ENCODE measurements at regions not wholly inside any gene's neighbourhood (a gene's known extent, or its start where the extent isn't known, plus 50 kb on each side); places are given as distances from the start of the nearest gene placed in this dataset.

DNA sequence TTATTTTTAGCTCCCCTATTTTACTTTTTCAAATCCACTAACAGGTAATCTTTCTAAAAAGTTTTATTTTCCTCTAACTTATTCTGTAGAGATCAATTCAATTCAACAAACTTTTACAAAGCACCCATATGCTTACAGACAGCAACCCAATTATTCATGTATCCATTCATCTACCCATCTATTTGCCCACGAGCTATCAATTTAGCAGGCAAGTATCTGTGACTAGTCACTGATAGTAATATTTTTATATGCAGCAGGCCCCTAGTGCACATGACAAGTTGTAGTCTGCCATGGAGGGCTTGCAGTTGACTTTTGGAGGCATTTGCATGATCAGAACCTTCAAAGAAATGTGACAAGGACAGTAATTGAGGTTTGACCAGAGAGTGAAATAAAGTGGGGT is 753.2 kb upstream of the TENM4 start:
- Mint-ChIP-seq H3K4me3 (no peak overlapping the region), H3K4me1 (ENCODE audit: low read depth) (no peaks in the 10 kb centered on the region), H3K36me3 (ENCODE audit: low read depth) (no peaks in the 10 kb centered on the region), H3K27me3 (ENCODE audit: low read depth) (no peaks in the 10 kb centered on the region), H3K9me3 (peaks cover 7% of the 10 kb centered on the region), H3K27ac (no peak overlapping the region)
- intact Hi-C loops (cut with micrococcal nuclease): no loop called here
- no peak for DNase-seq
- CTCF ChIA-PET: no interaction called here

DNA sequence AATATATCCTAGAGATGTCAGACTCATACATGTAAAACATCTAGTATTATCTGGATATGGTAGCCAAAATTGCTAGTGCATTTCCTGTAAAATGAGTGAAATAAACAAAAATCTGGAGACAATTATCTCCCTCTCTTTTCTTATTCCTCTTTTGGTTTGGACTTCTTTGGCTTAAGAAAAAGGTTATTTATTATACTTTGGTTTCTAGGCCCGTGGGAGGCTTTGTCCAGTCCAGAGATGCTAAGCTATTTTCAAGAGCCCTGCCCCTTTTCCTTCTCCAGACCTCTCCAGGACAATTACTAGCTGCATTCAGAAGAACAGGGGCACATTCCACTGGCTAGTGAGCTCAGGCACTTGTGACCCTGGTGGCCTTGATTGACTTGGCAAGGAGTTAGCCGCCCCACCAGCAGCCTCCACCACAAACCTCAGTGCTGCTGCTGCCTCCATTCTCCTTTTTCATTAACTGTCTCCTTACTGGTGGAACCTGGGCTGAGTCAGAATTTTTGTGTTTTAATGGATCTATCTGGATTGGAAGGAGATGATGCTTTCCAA is 747.3 kb upstream of the TENM4 start:
- no peaks in the 10 kb centered on the region for H3K36me3 Mint-ChIP-seq (ENCODE audit: low read depth)
- CTCF ChIA-PET: no interaction called here
- no peak for DNase-seq
- H3K9me3 Mint-ChIP-seq: peaks cover 3% of the 10 kb centered on the region
- intact Hi-C loops (cut with micrococcal nuclease): no loop called here
- no peaks in the 10 kb centered on the region for H3K27me3 Mint-ChIP-seq (ENCODE audit: low read depth)
- no peak overlapping the region for H3K27ac Mint-ChIP-seq
- no peak overlapping the region for H3K4me3 Mint-ChIP-seq
- no peaks in the 10 kb centered on the region for H3K4me1 Mint-ChIP-seq (ENCODE audit: low read depth)

DNA sequence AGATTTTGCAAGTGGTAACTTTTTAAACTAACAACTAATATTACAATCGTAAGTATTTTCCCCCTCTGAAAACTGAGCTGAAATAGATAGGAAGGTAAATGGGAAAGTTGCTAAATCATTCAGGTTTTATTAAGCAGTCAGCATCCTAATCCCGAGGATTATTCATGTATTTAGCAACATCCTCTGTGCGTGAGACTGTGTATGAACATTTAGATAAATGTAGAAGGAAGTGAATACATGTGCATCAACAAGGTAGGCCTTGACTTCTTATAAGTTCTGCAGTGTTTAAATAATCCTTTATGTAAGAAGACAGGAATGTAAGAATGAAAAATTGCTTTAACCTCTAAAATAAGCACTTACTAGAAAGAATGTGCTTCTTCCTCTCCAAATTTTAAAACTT is 745.9 kb upstream of the TENM4 start:
- Mint-ChIP-seq H3K4me3 (no peak overlapping the region), H3K27ac (no peak overlapping the region), H3K27me3 (ENCODE audit: low read depth) (no peaks in the 10 kb centered on the region), H3K36me3 (ENCODE audit: low read depth) (no peaks in the 10 kb centered on the region), H3K9me3 (peaks cover 3% of the 10 kb centered on the region), H3K4me1 (ENCODE audit: low read depth) (no peaks in the 10 kb centered on the region)
- CTCF ChIA-PET: no interaction called here
- no peak for DNase-seq
- intact Hi-C loops (cut with micrococcal nuclease): no loop called here

DNA sequence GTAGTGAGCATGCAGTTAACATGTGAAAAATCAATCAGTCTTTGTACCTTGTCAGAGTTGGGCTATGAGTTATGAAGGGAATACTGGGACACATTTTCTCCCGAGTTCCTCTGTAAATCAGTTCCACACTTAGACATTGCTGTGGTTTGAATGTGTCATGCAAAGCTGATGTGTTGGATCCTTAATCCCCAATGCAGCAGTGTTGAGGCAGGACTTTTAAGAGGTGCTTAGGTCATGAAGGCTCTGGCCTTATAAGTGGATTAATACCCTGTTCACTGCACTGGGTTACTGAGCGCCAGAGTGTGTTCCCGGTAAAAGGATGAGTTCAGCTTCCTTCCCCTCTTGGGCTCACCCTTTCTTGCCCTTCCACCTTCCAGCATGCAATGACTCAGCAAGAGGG is 742.1 kb upstream of the TENM4 start:
- H3K27ac Mint-ChIP-seq: no peak overlapping the region
- CTCF ChIA-PET: no interaction called here

DNA sequence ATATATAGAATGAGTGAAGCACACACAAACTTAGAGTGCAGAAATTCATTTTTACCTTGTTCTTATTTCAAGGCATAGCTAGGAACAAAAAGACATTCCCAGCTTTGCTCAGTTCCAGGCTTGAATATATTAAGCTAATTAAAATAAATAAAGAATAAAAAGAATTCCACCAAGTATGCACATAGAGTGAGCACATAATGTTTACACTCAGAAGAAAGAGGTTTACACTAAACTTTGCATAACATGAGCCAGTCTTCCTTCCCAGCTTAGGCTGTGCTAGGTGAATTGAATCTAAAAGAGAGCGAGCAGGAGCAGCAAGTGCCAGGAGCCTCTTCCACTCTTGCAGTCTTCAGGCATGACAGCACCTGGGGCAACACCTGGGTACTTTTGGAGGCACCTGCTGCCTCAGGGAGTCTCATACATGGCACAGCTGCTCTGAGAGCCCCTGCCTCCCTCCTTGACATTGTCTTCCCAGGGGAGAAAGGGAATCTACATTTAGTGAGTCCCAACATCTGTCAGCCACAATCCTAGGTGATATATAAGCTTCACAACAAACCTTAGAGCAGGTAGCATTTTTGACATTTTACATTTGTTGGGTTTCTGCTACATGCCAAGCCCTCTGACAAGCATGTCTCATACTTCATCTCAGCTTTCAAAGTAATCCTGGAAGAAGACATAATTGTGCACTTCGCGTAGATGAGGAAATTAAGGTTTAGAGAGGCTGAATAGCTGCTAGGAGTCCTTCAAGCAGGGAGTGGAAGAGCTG is 732.7 kb upstream of the TENM4 start:
- Mint-ChIP-seq H3K27ac (no peak overlapping the region), H3K9me3 (peaks cover 19% of the 10 kb centered on the region), H3K36me3 (ENCODE audit: low read depth) (no peaks in the 10 kb centered on the region), H3K4me3 (no peak overlapping the region), H3K27me3 (ENCODE audit: low read depth) (no peaks in the 10 kb centered on the region), H3K4me1 (ENCODE audit: low read depth) (no peaks in the 10 kb centered on the region)
- intact Hi-C loops (cut with micrococcal nuclease): no loop called here
- CTCF ChIA-PET: no interaction called here
- DNase-seq: no peak

More for the DNA sequence above, 742.1 kb upstream of the TENM4 start:
- Mint-ChIP-seq H3K27me3 (ENCODE audit: low read depth) (no peaks in the 10 kb centered on the region), H3K4me1 (ENCODE audit: low read depth) (no peaks in the 10 kb centered on the region), H3K9me3 (peaks cover 14% of the 10 kb centered on the region), H3K4me3 (no peak overlapping the region), H3K36me3 (ENCODE audit: low read depth) (no peaks in the 10 kb centered on the region)
- no peak for DNase-seq
- intact Hi-C loops (cut with micrococcal nuclease): no loop called here

DNA sequence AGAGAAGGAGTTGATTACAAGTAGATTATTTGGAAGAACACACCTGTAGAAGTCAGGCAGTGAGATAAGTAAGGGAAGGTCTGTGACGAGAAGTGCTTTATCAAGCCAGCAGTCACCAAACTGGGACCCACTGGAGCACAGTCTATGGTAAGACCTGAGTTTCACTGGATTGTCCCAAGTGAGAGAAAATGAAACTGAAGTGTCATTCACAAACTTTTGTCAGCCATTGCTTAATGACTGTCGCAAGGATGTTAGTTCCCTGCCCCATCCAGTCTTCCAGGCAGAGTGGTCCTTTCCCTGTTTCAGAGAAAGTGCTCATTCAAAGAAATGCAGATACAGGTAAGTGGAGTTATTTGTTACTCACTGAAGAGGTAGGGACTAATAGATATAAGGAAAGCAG is 728.0 kb upstream of the TENM4 start:
- Mint-ChIP-seq H3K9me3 (peaks cover 18% of the 10 kb centered on the region), H3K27ac (no peak overlapping the region), H3K4me3 (no peak overlapping the region), H3K27me3 (ENCODE audit: low read depth) (no peaks in the 10 kb centered on the region), H3K4me1 (ENCODE audit: low read depth) (no peaks in the 10 kb centered on the region), H3K36me3 (ENCODE audit: low read depth) (no peaks in the 10 kb centered on the region)
- no peak for DNase-seq
- CTCF ChIA-PET: no interaction called here
- intact Hi-C loops (cut with micrococcal nuclease): no loop called here

DNA sequence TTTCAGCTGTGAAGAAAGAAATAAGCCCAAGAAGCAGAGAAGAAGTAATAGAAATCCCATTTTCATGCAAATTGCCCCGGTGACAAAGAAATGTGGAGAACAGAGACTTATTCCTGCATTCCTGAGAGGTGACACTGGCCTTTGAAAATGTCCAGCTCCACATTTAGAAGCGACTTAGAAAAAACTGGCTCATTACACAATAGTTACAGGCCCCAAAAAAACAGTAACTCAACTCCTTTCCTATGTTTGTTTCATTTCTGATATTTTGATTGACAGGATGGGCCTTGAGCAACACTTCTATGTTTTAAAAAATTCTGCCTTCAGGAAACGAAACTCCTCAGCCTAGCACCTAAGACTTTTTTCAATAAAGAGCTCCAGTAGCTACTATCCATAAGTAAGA is 726.9 kb upstream of the TENM4 start:
- Mint-ChIP-seq H3K4me3 (no peak overlapping the region), H3K4me1 (ENCODE audit: low read depth) (no peaks in the 10 kb centered on the region), H3K27ac (no peak overlapping the region), H3K27me3 (ENCODE audit: low read depth) (no peaks in the 10 kb centered on the region), H3K9me3 (peaks cover 20% of the 10 kb centered on the region), H3K36me3 (ENCODE audit: low read depth) (no peaks in the 10 kb centered on the region)
- intact Hi-C loops (cut with micrococcal nuclease): no loop called here
- CTCF ChIA-PET: no interaction called here
- no peak for DNase-seq

DNA sequence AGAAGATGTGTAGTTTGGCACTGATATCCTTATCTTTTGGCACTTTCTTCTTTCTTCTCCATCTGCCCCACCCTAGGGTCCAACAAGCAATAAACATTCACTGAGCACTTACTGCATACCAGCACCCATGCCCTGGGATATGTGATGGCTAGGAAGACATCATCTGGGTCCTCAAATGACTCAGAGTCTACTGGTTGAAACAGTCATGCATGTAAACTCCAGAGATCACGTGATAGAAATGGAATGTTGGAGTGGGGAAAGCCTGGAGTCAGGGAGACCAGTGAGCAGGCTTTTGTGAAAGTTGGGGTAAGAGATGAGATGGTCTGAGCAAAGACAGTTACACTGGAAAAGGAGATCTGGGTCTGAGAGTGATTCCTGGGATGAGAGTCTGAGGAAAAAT is 724.9 kb upstream of the TENM4 start:
- intact Hi-C loops (cut with micrococcal nuclease): no loop called here
- no peak for DNase-seq
- H3K27ac Mint-ChIP-seq: no peak overlapping the region

DNA sequence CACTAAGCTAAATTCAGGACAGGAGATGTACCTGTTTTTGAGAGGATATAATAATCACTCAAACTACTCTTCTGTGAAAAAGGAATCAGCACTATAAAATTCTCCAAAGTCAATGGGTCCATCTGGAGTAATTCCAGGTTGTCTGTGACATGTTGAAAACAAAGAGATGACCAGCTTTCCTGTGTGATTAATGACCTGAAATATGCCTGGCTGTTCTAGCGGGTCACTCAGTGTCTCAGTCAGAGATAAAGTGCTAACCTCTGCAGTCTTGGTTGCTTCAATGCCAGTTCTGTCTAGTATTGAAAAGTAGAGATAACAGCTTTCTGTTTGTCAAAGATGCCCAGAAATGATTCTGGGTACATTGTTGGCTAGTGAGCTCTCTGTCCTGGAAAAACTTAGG is 722.6 kb upstream of the TENM4 start:
- CTCF ChIA-PET: no interaction called here
- no peaks in the 10 kb centered on the region for H3K36me3 Mint-ChIP-seq (ENCODE audit: low read depth)
- intact Hi-C loops (cut with micrococcal nuclease): no loop called here

More for the DNA sequence above, 724.9 kb upstream of the TENM4 start:
- no peaks in the 10 kb centered on the region for H3K27me3 Mint-ChIP-seq (ENCODE audit: low read depth)
- peaks cover 11% of the 10 kb centered on the region for H3K9me3 Mint-ChIP-seq
- no peaks in the 10 kb centered on the region for H3K4me1 Mint-ChIP-seq (ENCODE audit: low read depth)
- H3K4me3 Mint-ChIP-seq: no peak overlapping the region
- H3K36me3 Mint-ChIP-seq (ENCODE audit: low read depth): no peaks in the 10 kb centered on the region
- CTCF ChIA-PET: no interaction called here

DNA sequence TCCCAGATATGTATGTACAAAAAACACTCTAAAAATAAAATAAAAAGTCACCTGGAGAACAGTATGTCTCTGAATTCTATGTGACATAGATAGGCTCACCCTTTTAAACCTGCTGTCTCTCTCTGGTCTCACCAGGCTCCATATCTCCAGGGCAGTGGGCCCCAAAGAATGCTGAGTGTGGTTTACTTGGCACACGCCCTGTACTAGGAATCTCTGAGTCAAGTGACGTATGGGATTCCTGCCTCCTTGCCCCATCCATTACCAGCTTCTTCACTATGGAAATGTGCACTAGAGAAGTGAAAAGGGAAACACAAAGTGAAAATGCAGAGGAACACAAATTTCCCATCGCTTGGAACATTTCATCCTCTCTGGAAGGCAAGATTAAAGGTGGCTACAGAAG is 722.2 kb upstream of the TENM4 start:
- no peak for DNase-seq
- Mint-ChIP-seq H3K36me3 (ENCODE audit: low read depth) (no peaks in the 10 kb centered on the region), H3K9me3 (peaks cover 11% of the 10 kb centered on the region), H3K27ac (no peak overlapping the region), H3K27me3 (ENCODE audit: low read depth) (no peaks in the 10 kb centered on the region), H3K4me1 (ENCODE audit: low read depth) (no peaks in the 10 kb centered on the region), H3K4me3 (no peak overlapping the region)
- intact Hi-C loops (cut with micrococcal nuclease): no loop called here
- CTCF ChIA-PET: no interaction called here

More for the DNA sequence above, 722.6 kb upstream of the TENM4 start:
- H3K27me3 Mint-ChIP-seq (ENCODE audit: low read depth): no peaks in the 10 kb centered on the region
- H3K9me3 Mint-ChIP-seq: peaks cover 11% of the 10 kb centered on the region
- no peak overlapping the region for H3K27ac Mint-ChIP-seq
- H3K4me1 Mint-ChIP-seq (ENCODE audit: low read depth): no peaks in the 10 kb centered on the region
- no peak for DNase-seq
- H3K4me3 Mint-ChIP-seq: no peak overlapping the region

DNA sequence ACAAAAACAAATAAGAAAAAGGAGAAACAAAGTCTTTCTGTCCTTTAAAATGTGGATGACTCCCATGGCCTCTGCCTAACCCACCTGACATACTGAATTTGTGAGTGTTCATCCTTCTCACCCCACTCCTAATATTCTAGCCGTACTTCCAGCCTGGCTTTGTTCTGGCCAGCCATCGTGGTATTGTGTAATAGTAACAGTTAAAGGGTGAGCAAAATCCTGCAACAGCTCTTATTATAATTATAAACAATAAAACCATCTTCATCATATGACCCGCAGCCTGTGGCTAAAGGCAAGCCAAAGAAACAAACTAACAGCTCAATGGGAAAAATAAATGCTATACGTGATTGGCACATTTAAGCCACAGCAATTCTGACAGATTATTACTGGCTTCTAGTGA is 721.6 kb upstream of the TENM4 start:
- no peak for DNase-seq
- no peaks in the 10 kb centered on the region for H3K27me3 Mint-ChIP-seq (ENCODE audit: low read depth)
- H3K36me3 Mint-ChIP-seq (ENCODE audit: low read depth): no peaks in the 10 kb centered on the region
- no peak overlapping the region for H3K27ac Mint-ChIP-seq
- H3K4me1 Mint-ChIP-seq (ENCODE audit: low read depth): no peaks in the 10 kb centered on the region
- no peak overlapping the region for H3K4me3 Mint-ChIP-seq
- H3K9me3 Mint-ChIP-seq: peaks cover 11% of the 10 kb centered on the region
- intact Hi-C loops (cut with micrococcal nuclease): no loop called here
- CTCF ChIA-PET: no interaction called here

DNA sequence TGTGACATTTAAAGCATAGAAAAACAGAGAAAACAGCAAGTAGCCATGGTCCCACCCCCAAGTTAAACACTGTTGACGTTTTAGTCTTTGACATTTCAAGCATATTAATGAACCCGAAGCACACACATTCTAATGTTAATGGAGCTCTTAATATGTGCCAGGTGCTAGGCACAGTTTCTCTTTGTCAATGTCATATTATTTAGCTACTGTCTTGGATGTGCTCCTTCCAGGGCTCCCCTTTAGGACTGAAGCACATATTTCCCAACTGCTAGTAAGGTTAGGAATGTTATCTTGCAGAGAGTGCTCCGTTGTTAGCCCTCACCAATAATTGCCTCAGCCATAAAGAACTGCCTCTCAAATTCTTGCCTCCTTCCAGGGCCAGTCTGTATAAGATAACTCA is 716.6 kb upstream of the TENM4 start:
- CTCF ChIA-PET: no interaction called here
- Mint-ChIP-seq H3K9me3 (peaks cover 2% of the 10 kb centered on the region), H3K4me1 (ENCODE audit: low read depth) (no peaks in the 10 kb centered on the region), H3K36me3 (ENCODE audit: low read depth) (no peaks in the 10 kb centered on the region), H3K4me3 (no peak overlapping the region), H3K27me3 (ENCODE audit: low read depth) (no peaks in the 10 kb centered on the region), H3K27ac (no peak overlapping the region)
- no peak for DNase-seq
- intact Hi-C loops (cut with micrococcal nuclease): loop anchor here (10.0 kb wide), 1 partner anchor 1513 kb away; no protein-coding TSS in a partner anchor

DNA sequence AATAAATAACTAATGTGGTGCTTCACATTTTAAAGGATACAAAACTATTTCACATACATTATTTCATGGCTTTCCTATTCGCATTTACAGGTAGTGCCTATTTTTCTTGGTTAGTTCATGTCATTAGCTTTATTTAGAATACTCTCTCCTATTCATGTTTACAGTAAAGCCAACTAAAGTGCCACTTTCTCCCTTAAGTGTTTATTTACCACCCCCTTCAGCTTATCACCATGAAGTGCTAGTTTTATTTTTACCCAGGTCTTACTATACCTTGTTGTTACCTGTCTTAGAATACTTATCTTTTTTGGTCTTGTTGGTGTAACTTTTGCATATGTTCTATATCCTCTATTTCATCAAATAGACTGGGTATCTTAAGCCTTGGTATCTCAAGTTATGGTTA is 715.2 kb upstream of the TENM4 start:
- H3K4me1 Mint-ChIP-seq (ENCODE audit: low read depth): no peaks in the 10 kb centered on the region
- H3K27me3 Mint-ChIP-seq (ENCODE audit: low read depth): no peaks in the 10 kb centered on the region
- intact Hi-C loops (cut with micrococcal nuclease): loop anchor here (10.0 kb wide), 1 partner anchor 1511 kb away; no protein-coding TSS in a partner anchor
- peaks cover 2% of the 10 kb centered on the region for H3K9me3 Mint-ChIP-seq
- H3K4me3 Mint-ChIP-seq: no peak overlapping the region
- no peak for DNase-seq
- no peak overlapping the region for H3K27ac Mint-ChIP-seq
- CTCF ChIA-PET: interaction anchor here (0.6 kb wide), 1 partner anchor 18 kb away, joined by 3 read pairs; no protein-coding TSS in a partner anchor
- H3K36me3 Mint-ChIP-seq (ENCODE audit: low read depth): no peaks in the 10 kb centered on the region
